GM12864 (cell line): ENCODE measurements at regions not wholly inside any gene's neighbourhood (a gene's known extent, or its start where the extent isn't known, plus 50 kb on each side); places are given as distances from the start of the nearest gene placed in this dataset.

ENCODE experiments used
- DNase-seq: peaks from one replicate; pipeline ENCODE4 v3.0.0-alpha.2; 2011; ENCODE audit warnings: low read depth
- H3K4me3 ChIP-seq: 2 replicates; pipeline ENCODE4 v1.5.1; 2011; ENCODE audit warnings: mild to moderate bottlenecking, low read depth, low read length, control low read depth
- TF ChIP-seq, protein P1 (sequence below): IDR thresholded peaks from 2 replicates; pipeline ENCODE4 v1.5.1; 2011; ENCODE audit warnings: low read depth, mild to moderate bottlenecking, moderate library complexity, low read length, control low read depth, inconsistent platforms; ENCODE audit errors: missing control alignments

GRCh38 chrX:40195368-40195767, 97.6 kb upstream of the BCOR start:
- DNase-seq: no peak
- TF ChIP-seq, protein P1, sequence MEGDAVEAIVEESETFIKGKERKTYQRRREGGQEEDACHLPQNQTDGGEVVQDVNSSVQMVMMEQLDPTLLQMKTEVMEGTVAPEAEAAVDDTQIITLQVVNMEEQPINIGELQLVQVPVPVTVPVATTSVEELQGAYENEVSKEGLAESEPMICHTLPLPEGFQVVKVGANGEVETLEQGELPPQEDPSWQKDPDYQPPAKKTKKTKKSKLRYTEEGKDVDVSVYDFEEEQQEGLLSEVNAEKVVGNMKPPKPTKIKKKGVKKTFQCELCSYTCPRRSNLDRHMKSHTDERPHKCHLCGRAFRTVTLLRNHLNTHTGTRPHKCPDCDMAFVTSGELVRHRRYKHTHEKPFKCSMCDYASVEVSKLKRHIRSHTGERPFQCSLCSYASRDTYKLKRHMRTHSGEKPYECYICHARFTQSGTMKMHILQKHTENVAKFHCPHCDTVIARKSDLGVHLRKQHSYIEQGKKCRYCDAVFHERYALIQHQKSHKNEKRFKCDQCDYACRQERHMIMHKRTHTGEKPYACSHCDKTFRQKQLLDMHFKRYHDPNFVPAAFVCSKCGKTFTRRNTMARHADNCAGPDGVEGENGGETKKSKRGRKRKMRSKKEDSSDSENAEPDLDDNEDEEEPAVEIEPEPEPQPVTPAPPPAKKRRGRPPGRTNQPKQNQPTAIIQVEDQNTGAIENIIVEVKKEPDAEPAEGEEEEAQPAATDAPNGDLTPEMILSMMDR: no peak
- H3K4me3 ChIP-seq: no peak overlapping the region

DNA sequence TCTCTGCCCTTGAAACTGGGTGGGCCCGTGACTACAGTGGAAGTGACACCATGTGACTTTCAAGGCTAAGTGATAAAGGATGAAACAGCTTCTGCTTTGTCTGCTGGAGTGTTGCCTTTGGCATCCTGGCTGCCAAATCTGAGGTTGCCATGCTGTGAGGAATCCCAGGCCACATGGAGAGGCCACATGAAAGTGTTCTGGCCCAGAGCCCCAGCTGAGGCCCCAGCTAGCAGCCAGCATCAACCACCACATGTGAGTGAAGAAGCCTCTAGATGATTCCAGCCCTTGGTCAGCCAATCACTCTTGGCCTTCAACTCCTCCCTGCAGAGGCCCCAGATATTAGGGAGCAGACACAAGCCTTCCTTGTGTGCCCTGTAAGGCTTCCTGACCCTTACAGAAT, 94.4 kb upstream of the BCOR start:
- TF ChIP-seq, protein P1: no peak
- H3K4me3 ChIP-seq: no peak overlapping the region
- DNase-seq: no peak

DNA sequence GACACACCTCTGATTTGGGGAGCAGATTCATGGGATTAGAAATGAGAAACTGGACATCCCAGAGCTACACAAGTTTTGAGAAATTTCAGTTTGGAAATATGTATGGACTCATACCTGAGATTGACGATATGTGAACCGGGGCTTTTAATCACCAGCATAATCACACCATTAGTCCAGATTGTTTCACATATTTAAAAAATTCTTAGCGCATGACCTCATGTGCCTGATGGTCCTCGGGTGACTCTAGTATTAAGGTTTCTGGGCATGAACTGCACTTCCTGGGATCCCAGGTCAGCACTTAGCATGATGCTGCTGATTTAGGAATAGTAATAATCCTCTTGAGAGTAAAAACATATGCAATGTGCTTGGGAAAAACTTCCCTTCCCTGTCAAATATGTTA, 91.9 kb upstream of the BCOR start:
- H3K4me3 ChIP-seq: no peak overlapping the region
- TF ChIP-seq, protein P1: no peak
- no peak for DNase-seq

DNA sequence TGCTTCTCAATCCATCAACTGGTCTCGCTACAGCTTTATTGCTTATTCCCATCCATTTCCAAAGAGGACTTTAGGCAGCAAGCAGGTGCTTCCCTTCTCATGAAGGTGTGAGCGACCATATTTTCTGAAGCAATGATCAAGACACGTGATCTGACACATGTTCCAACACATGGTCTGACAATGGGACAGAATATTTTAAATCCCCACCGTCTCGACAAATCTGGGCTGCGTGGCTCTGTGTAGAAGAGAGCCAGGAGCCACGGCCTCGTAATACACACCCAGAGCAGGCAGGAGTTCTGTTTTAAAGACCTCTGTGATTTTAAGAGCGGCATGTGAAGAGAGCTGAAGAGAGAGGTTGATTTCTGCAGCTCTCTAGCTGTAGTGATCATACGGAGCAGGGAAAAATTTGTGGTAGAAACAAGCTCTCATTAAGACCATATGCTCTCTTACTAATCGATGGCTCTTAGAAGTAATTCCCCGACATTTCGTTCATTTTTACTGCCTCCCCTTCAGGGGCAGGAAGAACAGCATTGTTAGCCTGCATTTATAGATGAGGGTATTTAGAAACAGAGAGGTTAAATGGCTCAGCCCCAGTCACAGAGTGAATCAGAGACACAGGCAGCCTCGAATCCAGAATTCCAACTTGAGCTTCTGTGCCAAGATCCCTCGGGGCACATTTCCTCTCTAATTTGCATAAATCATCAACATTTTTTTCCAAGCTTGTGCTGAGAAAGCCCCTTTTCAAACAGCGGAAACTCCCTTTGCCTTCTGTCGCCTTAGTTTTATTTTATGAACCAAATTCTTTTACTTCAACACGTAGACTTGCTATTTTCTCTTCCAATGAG, 91.0 kb upstream of the BCOR start:
- TF ChIP-seq, protein P1: no peak
- DNase-seq: no peak

GRCh38 chrX:40184968-40185367, 87.2 kb upstream of the BCOR start:
- H3K4me3 ChIP-seq: no peak overlapping the region

More for the DNA sequence above, 91.0 kb upstream of the BCOR start:
- no peak overlapping the region for H3K4me3 ChIP-seq

DNA sequence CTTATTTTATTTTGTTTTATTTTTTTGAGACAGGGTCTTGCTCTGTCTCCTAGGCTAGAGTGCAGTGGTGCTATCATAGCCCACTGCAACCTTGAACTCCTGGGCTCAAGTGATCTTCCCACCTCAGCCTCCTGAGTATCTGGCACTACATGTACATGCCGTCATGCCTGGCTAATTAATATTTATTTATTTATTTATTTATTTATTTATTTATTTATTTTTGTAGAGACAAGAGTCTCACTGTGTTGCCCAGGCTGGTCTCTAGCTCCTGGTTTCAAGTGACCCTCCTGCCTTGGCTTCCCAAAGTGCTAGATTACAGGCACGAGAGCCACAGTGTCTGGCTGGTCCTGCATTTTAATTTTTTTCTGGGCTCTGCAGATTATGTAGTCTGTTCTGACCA, 84.9 kb upstream of the BCOR start:
- H3K4me3 ChIP-seq: no peak overlapping the region
- TF ChIP-seq, protein P1: no peak
- no peak for DNase-seq

More at GRCh38 chrX:40184968-40185367, 87.2 kb upstream of the BCOR start:
- TF ChIP-seq, protein P1: no peak
- DNase-seq: no peak

GRCh38 chrX:40182095-40182494, 84.3 kb upstream of the BCOR start:
- TF ChIP-seq, protein P1: no peak
- no peak overlapping the region for H3K4me3 ChIP-seq
- no peak for DNase-seq
